DND-41 (cell line): ENCODE measurements at regions not wholly inside any gene's neighbourhood (a gene's known extent, or its start where the extent isn't known, plus 50 kb on each side); places are given as distances from the start of the nearest gene placed in this dataset.

Source experiments
- EZH2 ChIP-seq: IDR thresholded peaks from 3 replicates; pipeline ENCODE4 v1.6.1; 2012; ENCODE audit warnings: borderline replicate concordance, low read depth, mild to moderate bottlenecking, moderate library complexity, low read length, inconsistent platforms; ENCODE audit not compliant: severe bottlenecking
- TF ChIP-seq, protein P1 (sequence below): IDR thresholded peaks from 2 replicates; pipeline ENCODE4 v1.5.1; 2012; ENCODE audit warnings: borderline replicate concordance, low read length, moderate library complexity, mild to moderate bottlenecking; ENCODE audit not compliant: poor library complexity, severe bottlenecking; ENCODE audit errors: extremely low read depth

DNA sequence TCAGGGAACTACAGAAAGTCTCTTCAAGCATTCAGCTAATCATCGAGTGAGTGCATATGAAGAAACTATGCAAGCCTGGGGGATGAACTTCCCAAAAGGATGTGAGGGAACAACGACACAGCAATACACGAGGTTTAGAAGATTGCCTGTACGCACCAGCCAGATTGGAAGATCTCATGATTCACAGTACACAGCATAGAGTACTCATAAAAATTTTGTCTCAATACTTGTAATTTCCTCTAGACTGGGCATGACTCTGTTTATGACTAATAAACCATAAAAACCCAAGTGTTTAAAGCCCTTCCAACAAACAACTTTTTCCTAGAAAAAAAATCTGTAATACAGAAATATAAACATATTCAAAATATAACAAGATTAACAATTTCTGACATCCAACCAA lies 279.7 kb downstream of the KCNJ3 start:
- TF ChIP-seq, protein P1, sequence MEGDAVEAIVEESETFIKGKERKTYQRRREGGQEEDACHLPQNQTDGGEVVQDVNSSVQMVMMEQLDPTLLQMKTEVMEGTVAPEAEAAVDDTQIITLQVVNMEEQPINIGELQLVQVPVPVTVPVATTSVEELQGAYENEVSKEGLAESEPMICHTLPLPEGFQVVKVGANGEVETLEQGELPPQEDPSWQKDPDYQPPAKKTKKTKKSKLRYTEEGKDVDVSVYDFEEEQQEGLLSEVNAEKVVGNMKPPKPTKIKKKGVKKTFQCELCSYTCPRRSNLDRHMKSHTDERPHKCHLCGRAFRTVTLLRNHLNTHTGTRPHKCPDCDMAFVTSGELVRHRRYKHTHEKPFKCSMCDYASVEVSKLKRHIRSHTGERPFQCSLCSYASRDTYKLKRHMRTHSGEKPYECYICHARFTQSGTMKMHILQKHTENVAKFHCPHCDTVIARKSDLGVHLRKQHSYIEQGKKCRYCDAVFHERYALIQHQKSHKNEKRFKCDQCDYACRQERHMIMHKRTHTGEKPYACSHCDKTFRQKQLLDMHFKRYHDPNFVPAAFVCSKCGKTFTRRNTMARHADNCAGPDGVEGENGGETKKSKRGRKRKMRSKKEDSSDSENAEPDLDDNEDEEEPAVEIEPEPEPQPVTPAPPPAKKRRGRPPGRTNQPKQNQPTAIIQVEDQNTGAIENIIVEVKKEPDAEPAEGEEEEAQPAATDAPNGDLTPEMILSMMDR: no peak
- no peak for TF ChIP-seq EZH2
